ENCODE measurements at regions not wholly inside any gene's neighbourhood (a gene's known extent, or its start where the extent isn't known, plus 50 kb on each side); places are given as distances from the start of the nearest gene placed in this dataset.

GRCh38 chr4:130608121-130608520 is 1512.2 kb downstream of the C4orf33 start:
- DNase-seq (ENCODE audit: low read depth) = no peak

GRCh38 chr4:130628531-130628930 is 1532.6 kb downstream of the C4orf33 start:
- DNase-seq (ENCODE audit: low read depth) = no peak

- DNase-seq (ENCODE audit: low read depth) = no peak
These were observed 1537.0 kb downstream of the C4orf33 start for GRCh38 chr4:130632731-130633604.

- DNase-seq (ENCODE audit: low read depth) = no peak
These were observed 1540.5 kb downstream of the C4orf33 start for GRCh38 chr4:130636486-130636885.

- no peak for DNase-seq (ENCODE audit: low read depth)
These were observed 1544.6 kb downstream of the C4orf33 start for GRCh38 chr4:130640592-130640991.

- DNase-seq (ENCODE audit: low read depth) = no peak
These were observed 1550.9 kb downstream of the C4orf33 start for GRCh38 chr4:130646886-130647285.

GRCh38 chr4:130648570-130648969 is 1552.6 kb downstream of the C4orf33 start:
- DNase-seq (ENCODE audit: low read depth) = no peak

- no peak for DNase-seq (ENCODE audit: low read depth)
These were observed 1557.9 kb downstream of the C4orf33 start for GRCh38 chr4:130653842-130654241.

GRCh38 chr4:130659320-130659719 is 1563.4 kb downstream of the C4orf33 start:
- DNase-seq (ENCODE audit: low read depth) = peak; percentile 15

GRCh38 chr4:130668859-130669258 is 1572.9 kb downstream of the C4orf33 start:
- DNase-seq (ENCODE audit: low read depth) = no peak

GRCh38 chr4:130675266-130675665 is 1579.3 kb downstream of the C4orf33 start:
- no peak for DNase-seq (ENCODE audit: low read depth)

- DNase-seq (ENCODE audit: low read depth) = no peak
These were observed 1593.2 kb downstream of the C4orf33 start for GRCh38 chr4:130689181-130689580.

- DNase-seq (ENCODE audit: low read depth) = no peak
These were observed 1602.3 kb downstream of the C4orf33 start for GRCh38 chr4:130698251-130698650.

- no peak for DNase-seq (ENCODE audit: low read depth)
These were observed 1603.1 kb downstream of the C4orf33 start for GRCh38 chr4:130699004-130699403.

GRCh38 chr4:130703211-130703935 is 1607.4 kb downstream of the C4orf33 start:
- DNase-seq (ENCODE audit: low read depth) = peak; percentile 8

- no peak for DNase-seq (ENCODE audit: low read depth)
These were observed 1609.1 kb downstream of the C4orf33 start for GRCh38 chr4:130705023-130705422.

GRCh38 chr4:130712038-130712437 is 1616.1 kb downstream of the C4orf33 start:
- DNase-seq (ENCODE audit: low read depth) = peak; percentile 28

- DNase-seq (ENCODE audit: low read depth) = no peak
These were observed 1618.1 kb downstream of the C4orf33 start for GRCh38 chr4:130714006-130714405.

- no peak for DNase-seq (ENCODE audit: low read depth)
These were observed 1626.4 kb downstream of the C4orf33 start for GRCh38 chr4:130722361-130722760.

GRCh38 chr4:130736436-130737185 is 1640.7 kb downstream of the C4orf33 start:
- DNase-seq (ENCODE audit: low read depth) = no peak

GRCh38 chr4:130738233-130738632 is 1642.3 kb downstream of the C4orf33 start:
- DNase-seq (ENCODE audit: low read depth) = no peak

GRCh38 chr4:130747842-130748241 is 1651.9 kb downstream of the C4orf33 start:
- peak; percentile 18 for DNase-seq (ENCODE audit: low read depth)

Measured in renal cortical epithelial cell (primary cell).